IMR-90 (cell line): ENCODE measurements at regions not wholly inside any gene's neighbourhood (a gene's known extent, or its start where the extent isn't known, plus 50 kb on each side); places are given as distances from the start of the nearest gene placed in this dataset.

Source experiments
- ATAC-seq: fragments of 200-7000 bp; cut with Tn5 transposase; 2 replicates; pipeline ENCODE4 v1.9.1; 2020; ENCODE audit warnings: low read depth, mild to moderate bottlenecking, moderate library complexity
- BruUV-seq: library from RNA; stranded (reverse); fragments of 400-500 nt; replicated peaks from 2 replicates; lab custom pipeline; 2021; lab: Mats Ljungman, UMichigan
- CTCF ChIA-PET: fragments of 300-600 bp; formaldehyde crosslinking; extraction: SDS; loops from one replicate; lab custom pipeline; 2021; ENCODE audit warnings: antibody characterized with exemption; lab: Yijun Ruan, JAX
- POLR2A ChIA-PET: fragments of 300-600 bp; sonication (Branson Sonifier 250); formaldehyde crosslinking; loops from one replicate; lab custom pipeline; 2022; ENCODE audit warnings: antibody characterized with exemption; ENCODE audit not compliant: unreplicated experiment; lab: Charles Lee
- DNase-seq: peaks from one replicate; pipeline ENCODE4 v3.0.0; 2013
- H2AFZ ChIP-seq: replicated peaks from 2 replicates; pipeline ENCODE3; 2013; ENCODE audit warnings: low read length, mild to moderate bottlenecking; ENCODE audit not compliant: poor library complexity
- H2AK5ac ChIP-seq: 2 replicates; pipeline ENCODE4 v1.6.1; 2013; ENCODE audit warnings: low read depth, low read length, inconsistent platforms
- H2AK9ac ChIP-seq: replicated peaks from 2 replicates; pipeline ENCODE3; 2013; ENCODE audit warnings: mild to moderate bottlenecking, low read depth, low read length, moderate library complexity; ENCODE audit not compliant: poor library complexity
- H2BK120ac ChIP-seq: 2 replicates; pipeline ENCODE4 v1.6.1; 2013; ENCODE audit warnings: low read depth, low read length, inconsistent platforms
- H2BK15ac ChIP-seq: 3 replicates; pipeline ENCODE4 v1.6.1; 2013; ENCODE audit warnings: low read depth, low read length, inconsistent platforms
- H2BK20ac ChIP-seq: 2 replicates; pipeline ENCODE4 v1.6.1; 2013; ENCODE audit warnings: low read depth, mild to moderate bottlenecking, inconsistent platforms, low read length, moderate library complexity
- H2BK5ac ChIP-seq: 2 replicates; pipeline ENCODE4 v1.6.1; 2013; ENCODE audit warnings: mild to moderate bottlenecking, low read depth, low read length, inconsistent platforms; ENCODE audit not compliant: poor library complexity, severe bottlenecking
- H3K14ac ChIP-seq: replicated peaks from 2 replicates; pipeline ENCODE4 v1.6.1; 2013; ENCODE audit warnings: low read depth, low read length, inconsistent platforms
- H3K18ac ChIP-seq: 2 replicates; pipeline ENCODE4 v1.6.1; 2013; ENCODE audit warnings: low read depth, low read length, control low read depth
- H3K23ac ChIP-seq: 2 replicates; pipeline ENCODE4 v1.6.1; 2013; ENCODE audit warnings: low read depth, low read length, inconsistent platforms
- H3K27ac ChIP-seq: 2 replicates; pipeline ENCODE4 v1.5.1; 2013; ENCODE audit warnings: mild to moderate bottlenecking, control low read depth, low read length; ENCODE audit not compliant: insufficient read depth
- H3K27me3 ChIP-seq: 2 replicates; pipeline ENCODE4 v1.6.1; 2013; ENCODE audit warnings: low read length; ENCODE audit not compliant: control insufficient read depth, insufficient read depth
- H3K36me3 ChIP-seq: 2 replicates; pipeline ENCODE4 v1.6.1; 2013; ENCODE audit warnings: low read length, mixed read lengths; ENCODE audit not compliant: control insufficient read depth, insufficient read depth
- H3K4ac ChIP-seq: 2 replicates; pipeline ENCODE4 v1.6.1; 2013; ENCODE audit warnings: low read depth, low read length, inconsistent platforms
- H3K4me1 ChIP-seq: 2 replicates; pipeline ENCODE4 v1.6.1; 2013; ENCODE audit warnings: low read length, mixed read lengths; ENCODE audit not compliant: control insufficient read depth, insufficient read depth
- H3K4me2 ChIP-seq: 2 replicates; pipeline ENCODE4 v1.6.1; 2013; ENCODE audit warnings: low read depth, mild to moderate bottlenecking, control low read depth, low read length, moderate library complexity
- H3K4me3 ChIP-seq: 2 replicates; pipeline ENCODE4 v1.5.1; 2013; ENCODE audit warnings: low read depth, mild to moderate bottlenecking, control low read depth, low read length, moderate library complexity; ENCODE audit not compliant: insufficient read depth
- H3K56ac ChIP-seq: 2 replicates; pipeline ENCODE4 v1.6.1; 2013; ENCODE audit warnings: low read length, inconsistent platforms; ENCODE audit not compliant: insufficient read depth; ENCODE audit errors: extremely low read depth
- H3K79me1 ChIP-seq, 2 experiments: 2 replicates each; pipeline ENCODE4 v1.6.1; 2013; ENCODE audit warnings: low read length in 2 of 2, inconsistent platforms in 1 of 2, low read depth in 1 of 2
- H3K9ac ChIP-seq: 2 replicates; pipeline ENCODE4 v1.6.1; 2013; ENCODE audit warnings: low read depth, low read length, control low read depth
- H3K9me1 ChIP-seq: 2 replicates; pipeline ENCODE4 v1.6.1; 2013; ENCODE audit warnings: low read length, inconsistent platforms; ENCODE audit not compliant: insufficient read depth
- H3K9me3 ChIP-seq: 2 replicates; pipeline ENCODE4 v1.6.1; 2013; ENCODE audit warnings: low read length; ENCODE audit not compliant: control insufficient read depth, insufficient read depth
- H4K20me1 ChIP-seq: 2 replicates; pipeline ENCODE4 v1.6.1; 2013; ENCODE audit warnings: low read length, inconsistent platforms; ENCODE audit not compliant: insufficient read depth
- H4K5ac ChIP-seq: 2 replicates; pipeline ENCODE4 v1.6.1; 2013; ENCODE audit warnings: mild to moderate bottlenecking, low read depth, low read length, control low read depth
- H4K8ac ChIP-seq, 2 experiments: 2 replicates each; pipeline ENCODE4 v1.6.1; 2013; ENCODE audit warnings: low read depth in 2 of 2, low read length in 2 of 2, control low read depth in 1 of 2, inconsistent platforms in 1 of 2
- H4K91ac ChIP-seq: 2 replicates; pipeline ENCODE4 v1.6.1; 2013; ENCODE audit warnings: low read depth, low read length, inconsistent platforms; ENCODE audit not compliant: insufficient read depth
- BHLHE40 ChIP-seq: fragments of 150-350 bp; IDR thresholded peaks from 2 replicates; pipeline ENCODE4 v1.6.1; 2016; ENCODE audit warnings: mild to moderate bottlenecking, low read depth, low read length
- CEBPB ChIP-seq: IDR thresholded peaks from 2 replicates; pipeline ENCODE4 v1.6.1; 2012; ENCODE audit warnings: low read depth, low read length, improper control_type of control experiment
- CHD1 ChIP-seq: IDR thresholded peaks from 2 replicates; pipeline ENCODE4 v1.6.1; 2012; ENCODE audit warnings: low read depth, low read length, improper control_type of control experiment
- CTCF ChIP-seq: conservative IDR thresholded peaks from 2 replicates; pipeline ENCODE4 v1.5.1; 2012; ENCODE audit warnings: mild to moderate bottlenecking, low read depth, low read length, improper control_type of control experiment
- ELK1 ChIP-seq: fragments of 150-350 bp; IDR thresholded peaks from 2 replicates; pipeline ENCODE4 v1.6.1; 2016; ENCODE audit warnings: low read depth, mild to moderate bottlenecking, low read length, moderate library complexity, borderline replicate concordance
- FOS ChIP-seq: fragments of 150-350 bp; IDR thresholded peaks from 2 replicates; pipeline ENCODE4 v1.6.1; 2016; ENCODE audit warnings: low read depth, low read length
- MAFK ChIP-seq: IDR thresholded peaks from 2 replicates; pipeline ENCODE4 v1.6.1; 2012; ENCODE audit warnings: low read depth, low read length, improper control_type of control experiment
- MAZ ChIP-seq: IDR thresholded peaks from 2 replicates; pipeline ENCODE4 v1.6.1; 2012; ENCODE audit warnings: low read depth, mild to moderate bottlenecking, low read length, improper control_type of control experiment, moderate library complexity, borderline replicate concordance
- MXI1 ChIP-seq: IDR thresholded peaks from 2 replicates; pipeline ENCODE4 v1.6.1; 2012; ENCODE audit warnings: low read depth, mild to moderate bottlenecking, low read length, moderate library complexity, borderline replicate concordance
- NFE2L2 ChIP-seq: fragments of 150-350 bp; IDR thresholded peaks from 2 replicates; pipeline ENCODE4 v1.6.1; 2016; ENCODE audit warnings: low read depth, mild to moderate bottlenecking, low read length
- POLR2A ChIP-seq: IDR thresholded peaks from 2 replicates; pipeline ENCODE4 v1.6.1; 2012; ENCODE audit warnings: mild to moderate bottlenecking, low read depth, low read length
- RAD21 ChIP-seq: IDR thresholded peaks from 2 replicates; pipeline ENCODE4 v1.6.1; 2012; ENCODE audit warnings: low read length, improper control_type of control experiment
- RCOR1 ChIP-seq: IDR thresholded peaks from 2 replicates; pipeline ENCODE4 v1.6.1; 2012; ENCODE audit warnings: mild to moderate bottlenecking, low read length, improper control_type of control experiment; ENCODE audit not compliant: insufficient replicate concordance
- RFX5 ChIP-seq: IDR thresholded peaks from 2 replicates; pipeline ENCODE4 v1.8.0; 2012; ENCODE audit warnings: low read depth, mild to moderate bottlenecking, low read length, moderate library complexity
- SMC3 ChIP-seq: fragments of 150-350 bp; IDR thresholded peaks from 2 replicates; pipeline ENCODE4 v1.6.1; 2016; ENCODE audit warnings: low read depth, mild to moderate bottlenecking, antibody characterized with exemption, low read length, moderate library complexity
- USF2 ChIP-seq: fragments of 150-350 bp; IDR thresholded peaks from 2 replicates; pipeline ENCODE4 v1.6.1; 2017; ENCODE audit warnings: mild to moderate bottlenecking, antibody characterized with exemption, low read length, low read depth
- WGBS, 2 experiments: methylation state at CpG; one replicate each; pipeline versions ENCODE4 v1.1.5 to v1.1.7; 2013; ENCODE audit warnings: missing lambda C conversion rate in 2 of 2; ENCODE audit not compliant: insufficient read length in 1 of 2; ENCODE audit errors: extremely low coverage in 2 of 2; 5-methylcytosine and 5-hydroxymethylcytosine counted together
- dilution Hi-C: fragments of 300-500 bp; cut with HindIII; formaldehyde crosslinking; loops from one replicate; pipeline ENCODE4 v1.14.3; 2018; ENCODE audit warnings: low sequenced_read_pairs; ENCODE audit not compliant: unreplicated experiment
- in situ Hi-C: fragments of 300-500 bp; cut with MboI; formaldehyde crosslinking; loops from 3 replicates; pipeline ENCODE4 v1.14.3; 2019; ENCODE audit warnings: low sequenced_read_pairs, inconsistent platforms, mixed read lengths
- intact Hi-C: fragments of 100-400 bp; cut with micrococcal nuclease; formaldehyde crosslinking; loops from 2 replicates; pipeline ENCODE4 v1.10.0; 2022

GRCh38 chr2:7598402-7598801, 681.2 kb downstream of the RNF144A start:
- Histone ChIP-seq H2BK120ac (no peak overlapping the region), H4K8ac (no peak overlapping the region), H3K14ac (no peak overlapping the region), H2AK9ac (no peak overlapping the region), H3K27me3 (no peaks in the 10 kb centered on the region), H3K79me1 (no peaks in the 10 kb centered on the region), H4K91ac (no peak overlapping the region), H3K18ac (no peak overlapping the region), H4K20me1 (no peaks in the 10 kb centered on the region), H2BK5ac (no peak overlapping the region), H3K27ac (no peak overlapping the region), H2BK15ac (no peak overlapping the region), H3K4me1 (no peaks in the 10 kb centered on the region), H2AFZ (no peak overlapping the region), H4K5ac (no peak overlapping the region), H3K9ac (no peak overlapping the region), H3K4ac (no peak overlapping the region), H2AK5ac (no peak overlapping the region), H3K9me1 (no peaks in the 10 kb centered on the region), H3K4me2 (no peak overlapping the region), H2BK20ac (no peak overlapping the region), H3K56ac (no peak overlapping the region), H3K9me3 (no peaks in the 10 kb centered on the region; the same call in none of the 2 replicates), H3K36me3 (no peaks in the 10 kb centered on the region), H3K23ac (no peak overlapping the region), H3K4me3 (no peak overlapping the region)
- TF ChIP-seq SMC3 (no peak), ELK1 (no peak), MXI1 (no peak), POLR2A (no peak), BHLHE40 (no peak), USF2 (no peak), CEBPB (no peak), NFE2L2 (no peak), RFX5 (no peak), MAZ (no peak), FOS (no peak), CTCF (no peak), RAD21 (no peak), MAFK (no peak), RCOR1 (no peak), CHD1 (no peak)
- intact Hi-C loops (no loop called here), dilution Hi-C loops (no loop called here), in situ Hi-C loops (no loop called here)
- POLR2A ChIA-PET = no interaction called here
- CTCF ChIA-PET = no interaction called here
- ATAC-seq = no peak
- no TSS peak for BruUV-seq
- no peak for DNase-seq
- WGBS, 2 experiments = 0% methylated on average over 1 of the region's 3 CpGs; no CpG with 5 or more reads in 1 of the 2 experiments
